Lower leg skin (tissue), 4 donors: ENCODE measurements at regions not wholly inside any gene's neighbourhood (a gene's known extent, or its start where the extent isn't known, plus 50 kb on each side); places are given as distances from the start of the nearest gene placed in this dataset.
"Not testable (repeated sequence)": the region's sequence is repeated elsewhere in the genome, so short reads cannot be mapped to it uniquely, and the experiment has no call there.

ENCODE experiments used
- DNase-seq, 2 donors: peaks; one replicate each; pipeline ENCODE4 v3.0.0-alpha.2; 2019; ENCODE audit warnings: low spot score in 2 of 2
- H3K4me3 ChIP-seq: fragments of 200-600 bp; sonication (generic); 2 replicates; pipeline ENCODE4 v1.5.1; 2017; ENCODE audit warnings: mild to moderate bottlenecking, low read depth; ENCODE audit not compliant: poor library complexity, severe bottlenecking
- POLR2A ChIP-seq, 2 donors: fragments of 450-650 bp; IDR thresholded peaks; one replicate each; pipeline ENCODE4 v1.6.1; 2016 to 2017; ENCODE audit warnings: antibody characterized with exemption in 2 of 2, mild to moderate bottlenecking in 1 of 2, moderate library complexity in 1 of 2
- WGBS, 2 donors: methylation state at CpG; one replicate each; pipeline ENCODE4 v1.1.5; 2018; 5-methylcytosine and 5-hydroxymethylcytosine counted together
- intact Hi-C: fragments of 100-400 bp; cut with DNase I; formaldehyde crosslinking; loops from one replicate; pipeline ENCODE4 v1.15.0; 2023; ENCODE audit warnings: low total_unique reads
- TF ChIP-seq, protein P1 (sequence below), 3 donors: fragments of 450-650 bp; IDR thresholded peaks; one replicate each; pipeline ENCODE4 v1.5.1; 2016; ENCODE audit warnings: antibody characterized with exemption in 3 of 3, mild to moderate bottlenecking in 3 of 3, moderate library complexity in 2 of 3

DNA sequence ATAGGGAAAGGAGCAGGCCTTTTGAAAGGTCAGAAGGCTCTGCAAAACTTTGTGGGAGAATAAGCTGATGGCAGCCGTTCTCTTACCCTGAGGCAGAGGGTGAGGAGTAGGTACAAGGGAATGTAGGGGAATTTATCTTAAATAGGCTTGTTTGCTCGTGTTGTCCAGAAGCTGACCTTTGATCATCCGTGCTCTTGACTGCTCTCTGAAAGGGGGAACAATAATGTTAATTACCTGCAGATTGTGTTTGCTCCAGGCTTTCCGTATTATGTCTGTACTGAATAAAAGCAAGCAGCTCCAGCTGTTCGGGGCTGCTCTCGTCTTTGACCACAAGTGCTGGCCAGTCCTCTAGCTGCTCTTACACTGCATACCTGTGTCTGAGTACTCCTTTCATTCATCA is 116.3 kb downstream of the ZNF429 start:
- WGBS, 2 donors: 69 to 74% methylated on average over 6 of the region's 6 CpGs
- no peak for DNase-seq
- intact Hi-C loops: no loop called here
- no peak for TF ChIP-seq POLR2A (IDR thresholded peaks at IDR 0.05)
- TF ChIP-seq, protein P1, sequence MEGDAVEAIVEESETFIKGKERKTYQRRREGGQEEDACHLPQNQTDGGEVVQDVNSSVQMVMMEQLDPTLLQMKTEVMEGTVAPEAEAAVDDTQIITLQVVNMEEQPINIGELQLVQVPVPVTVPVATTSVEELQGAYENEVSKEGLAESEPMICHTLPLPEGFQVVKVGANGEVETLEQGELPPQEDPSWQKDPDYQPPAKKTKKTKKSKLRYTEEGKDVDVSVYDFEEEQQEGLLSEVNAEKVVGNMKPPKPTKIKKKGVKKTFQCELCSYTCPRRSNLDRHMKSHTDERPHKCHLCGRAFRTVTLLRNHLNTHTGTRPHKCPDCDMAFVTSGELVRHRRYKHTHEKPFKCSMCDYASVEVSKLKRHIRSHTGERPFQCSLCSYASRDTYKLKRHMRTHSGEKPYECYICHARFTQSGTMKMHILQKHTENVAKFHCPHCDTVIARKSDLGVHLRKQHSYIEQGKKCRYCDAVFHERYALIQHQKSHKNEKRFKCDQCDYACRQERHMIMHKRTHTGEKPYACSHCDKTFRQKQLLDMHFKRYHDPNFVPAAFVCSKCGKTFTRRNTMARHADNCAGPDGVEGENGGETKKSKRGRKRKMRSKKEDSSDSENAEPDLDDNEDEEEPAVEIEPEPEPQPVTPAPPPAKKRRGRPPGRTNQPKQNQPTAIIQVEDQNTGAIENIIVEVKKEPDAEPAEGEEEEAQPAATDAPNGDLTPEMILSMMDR (IDR thresholded peaks at IDR 0.05): no peak
- H3K4me3 ChIP-seq: no peak overlapping the region

DNA sequence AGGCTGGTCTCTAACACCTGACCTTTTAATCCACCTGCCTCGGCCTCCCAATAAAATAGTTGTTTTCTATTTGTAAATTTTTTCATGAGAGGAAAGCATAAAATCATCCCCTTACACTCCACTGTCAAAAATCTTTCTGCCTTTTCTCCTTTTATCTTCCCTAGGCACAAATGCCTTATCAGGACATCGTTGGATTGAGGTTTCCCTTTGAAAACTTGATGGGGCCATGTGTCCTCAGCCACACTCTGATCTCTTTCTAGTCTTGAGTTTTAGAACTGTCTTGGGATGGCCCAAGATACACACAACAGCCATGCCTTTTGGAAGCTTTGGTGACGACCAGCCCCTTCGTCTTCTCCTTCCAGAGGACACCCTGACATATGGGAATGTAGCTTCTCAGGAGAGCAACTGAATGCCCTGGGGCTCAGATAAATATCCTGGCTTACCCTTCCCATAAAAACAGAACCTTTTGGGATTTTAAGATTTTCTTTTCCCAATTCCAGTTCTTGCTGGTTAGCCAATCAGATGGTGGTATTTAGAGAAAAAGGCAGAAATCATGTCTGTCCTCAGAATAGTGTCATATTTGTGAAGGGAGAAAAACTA is 112.4 kb downstream of the ZNF429 start:
- H3K4me3 ChIP-seq: no peak overlapping the region
- intact Hi-C loops: no loop called here
- 50 to 57% methylated on average over 4 of the region's 4 CpGs for WGBS, 2 donors
- TF ChIP-seq POLR2A (IDR thresholded peaks at IDR 0.05): no peak
- TF ChIP-seq, protein P1 (IDR thresholded peaks at IDR 0.05): no peak
- DNase-seq: no peak

DNA sequence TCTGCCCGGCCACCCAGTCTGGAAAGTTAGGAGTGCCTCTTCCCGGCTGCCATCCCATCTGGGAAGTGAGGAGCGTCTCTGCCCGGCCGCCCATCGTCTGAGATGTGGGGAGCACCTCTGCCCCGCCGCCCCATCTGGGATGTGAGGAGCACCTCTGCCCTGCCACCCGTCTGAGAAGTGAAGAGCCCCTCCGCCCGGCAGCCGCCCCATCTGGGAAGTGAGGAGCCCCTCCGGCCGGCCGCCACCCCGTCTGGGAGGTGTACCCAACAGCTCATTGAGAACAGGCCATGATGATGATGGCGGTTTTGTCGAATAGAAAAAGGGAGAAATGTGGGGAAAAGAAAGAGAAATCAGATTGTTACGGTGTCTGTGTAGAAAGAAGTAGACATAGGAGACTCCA is 109.4 kb downstream of the ZNF429 start:
- intact Hi-C loops, DNase-seq, H3K4me3 ChIP-seq: not testable (repeated sequence)
- WGBS, 2 donors: 81 to 95% methylated on average over 18 to 19 of the region's 19 CpGs

DNA sequence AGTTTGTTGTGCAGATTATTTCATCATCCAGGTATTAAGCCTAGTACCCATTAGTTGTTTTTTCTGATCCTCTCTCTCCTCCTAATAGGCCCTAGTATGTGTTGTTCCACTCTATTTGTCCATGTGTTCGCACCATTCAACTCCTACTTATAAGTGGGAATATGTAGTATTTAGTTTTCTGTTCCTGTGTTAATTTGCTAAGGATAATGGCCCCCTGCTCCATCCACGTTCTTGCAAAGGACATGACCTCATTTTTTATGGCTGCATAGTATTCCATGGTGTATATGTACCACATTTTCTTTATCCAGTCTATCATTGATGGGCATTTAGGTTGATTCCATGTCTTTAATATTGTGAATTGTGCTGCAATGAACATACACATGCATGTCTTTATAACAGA is 107.8 kb downstream of the ZNF429 start:
- DNase-seq, intact Hi-C loops, H3K4me3 ChIP-seq: not testable (repeated sequence)
- 33 to 64% methylated on average over 2 of the region's 2 CpGs for WGBS, 2 donors

DNA sequence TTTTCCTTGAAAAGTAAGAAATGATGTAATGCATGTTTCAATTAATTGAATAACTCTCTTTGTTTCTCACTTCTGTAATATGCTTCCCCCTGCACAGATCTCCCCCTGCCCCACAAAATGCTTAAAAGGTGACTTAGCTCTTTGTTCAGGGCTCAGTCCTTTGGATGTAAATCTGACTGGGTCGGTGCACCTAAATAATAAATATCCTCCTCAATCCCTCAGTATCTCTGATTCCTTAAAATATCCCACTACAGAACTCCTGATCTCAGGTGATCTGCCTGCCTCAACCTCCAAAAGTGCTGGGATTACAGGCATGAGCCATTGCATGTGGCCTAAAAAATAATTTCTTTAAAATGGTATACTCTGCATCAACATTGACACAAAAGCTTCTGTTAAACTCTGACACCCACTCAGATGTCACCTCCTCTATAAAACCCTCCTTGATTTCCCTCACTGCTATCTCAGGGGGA is 107.0 kb downstream of the ZNF429 start:
- intact Hi-C loops: no loop called here
- WGBS, 2 donors: 70 to 79% methylated on average over 1 of the region's 1 CpG

DNA sequence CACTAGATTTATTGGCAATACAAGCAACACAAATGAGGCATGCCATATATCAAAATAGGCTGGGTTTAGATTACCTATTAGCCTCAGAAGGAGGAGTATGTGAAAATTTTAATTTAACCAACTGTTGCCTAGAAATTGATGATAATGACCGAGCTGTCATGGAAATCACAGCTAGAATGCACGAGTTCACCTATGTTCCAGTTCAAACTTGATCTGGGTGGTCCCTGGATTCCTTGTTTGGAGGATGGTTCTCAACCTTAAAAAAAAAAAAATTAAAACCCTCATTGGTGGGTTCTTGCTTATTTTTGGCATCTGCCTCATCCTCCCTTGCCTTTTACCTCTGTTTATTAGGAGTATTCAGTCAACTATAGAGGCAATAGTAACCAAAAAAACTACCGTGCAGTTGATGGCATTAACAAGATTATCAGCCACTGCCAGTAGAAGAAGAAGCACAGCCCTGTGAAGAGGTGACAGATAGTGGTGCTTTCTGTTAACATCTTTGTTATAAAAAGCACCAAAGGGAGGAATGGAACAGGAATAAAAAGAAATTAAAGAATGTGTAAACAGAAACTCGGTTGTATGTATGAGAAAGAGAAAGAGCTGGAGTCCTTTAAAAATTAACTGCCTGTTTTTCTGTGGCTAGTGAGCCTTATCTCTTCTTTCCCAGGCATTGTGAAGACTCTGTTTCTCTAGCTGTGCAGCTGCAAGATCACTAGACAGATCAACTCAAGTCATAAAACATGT is 106.4 kb downstream of the ZNF429 start:
- no peak for TF ChIP-seq POLR2A (IDR thresholded peaks at IDR 0.05)
- TF ChIP-seq, protein P1 (IDR thresholded peaks at IDR 0.05): no peak
- 45 to 61% methylated on average over 4 of the region's 4 CpGs for WGBS, 2 donors
- intact Hi-C loops: no loop called here
- no peak for DNase-seq
- H3K4me3 ChIP-seq: no peak overlapping the region

More for the DNA sequence above, 107.0 kb downstream of the ZNF429 start:
- DNase-seq: no peak
- no peak for TF ChIP-seq POLR2A (IDR thresholded peaks at IDR 0.05)
- TF ChIP-seq, protein P1 (IDR thresholded peaks at IDR 0.05): no peak
- H3K4me3 ChIP-seq: no peak overlapping the region
